ENCODE measurements at regions not wholly inside any gene's neighbourhood (a gene's known extent, or its start where the extent isn't known, plus 50 kb on each side); places are given as distances from the start of the nearest gene placed in this dataset.
"Not testable (repeated sequence)": the region's sequence is repeated elsewhere in the genome, so short reads cannot be mapped to it uniquely, and the experiment has no call there.

DNA sequence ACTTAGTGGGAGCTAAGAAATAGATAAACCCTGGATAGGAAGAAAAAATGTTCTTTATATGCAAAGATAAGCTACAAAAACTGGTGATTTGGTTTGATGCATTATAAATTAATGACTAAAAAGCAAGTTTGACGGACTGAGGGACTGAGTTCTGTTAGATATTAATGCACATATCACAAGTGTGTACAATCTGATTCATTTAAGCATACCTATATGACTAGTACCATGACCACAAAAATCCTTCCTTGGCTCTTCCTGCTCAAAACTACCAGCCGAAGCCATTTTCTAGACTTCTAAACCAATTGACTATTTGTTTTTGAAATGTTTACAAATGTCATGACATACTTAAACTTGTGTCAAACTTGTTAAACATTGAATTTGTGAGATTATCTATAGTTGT lies 374.5 kb upstream of the MON1B start:
- DNase-seq (ENCODE audit: low spot score): no peak

DNA sequence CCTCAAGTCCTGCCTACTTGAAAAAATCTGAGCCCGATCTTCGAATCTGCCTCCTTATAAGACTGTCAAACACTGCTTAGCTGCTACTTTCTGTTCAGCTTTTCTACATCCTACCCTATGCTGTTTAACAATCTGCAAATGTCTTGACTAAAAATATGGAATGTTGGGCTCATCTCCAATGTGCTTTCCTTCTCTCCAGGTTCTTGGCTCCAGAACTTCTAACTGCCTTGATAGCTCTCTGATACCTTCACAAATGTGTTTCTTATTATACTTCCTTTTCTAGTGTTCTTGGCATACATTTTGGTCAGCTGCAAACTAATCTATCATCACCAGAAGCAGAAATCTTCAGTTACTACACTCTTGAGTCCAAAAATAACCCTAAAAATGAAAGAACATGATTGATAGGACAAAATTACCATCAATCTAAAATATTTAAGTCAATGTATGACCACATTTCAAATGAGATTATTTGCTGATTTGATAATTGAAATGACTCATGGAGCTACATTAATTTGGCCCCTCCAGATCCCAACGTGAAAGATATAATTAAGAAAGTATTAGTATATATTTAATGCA lies 372.3 kb upstream of the MON1B start:
- no peak for DNase-seq (ENCODE audit: low spot score)

DNA sequence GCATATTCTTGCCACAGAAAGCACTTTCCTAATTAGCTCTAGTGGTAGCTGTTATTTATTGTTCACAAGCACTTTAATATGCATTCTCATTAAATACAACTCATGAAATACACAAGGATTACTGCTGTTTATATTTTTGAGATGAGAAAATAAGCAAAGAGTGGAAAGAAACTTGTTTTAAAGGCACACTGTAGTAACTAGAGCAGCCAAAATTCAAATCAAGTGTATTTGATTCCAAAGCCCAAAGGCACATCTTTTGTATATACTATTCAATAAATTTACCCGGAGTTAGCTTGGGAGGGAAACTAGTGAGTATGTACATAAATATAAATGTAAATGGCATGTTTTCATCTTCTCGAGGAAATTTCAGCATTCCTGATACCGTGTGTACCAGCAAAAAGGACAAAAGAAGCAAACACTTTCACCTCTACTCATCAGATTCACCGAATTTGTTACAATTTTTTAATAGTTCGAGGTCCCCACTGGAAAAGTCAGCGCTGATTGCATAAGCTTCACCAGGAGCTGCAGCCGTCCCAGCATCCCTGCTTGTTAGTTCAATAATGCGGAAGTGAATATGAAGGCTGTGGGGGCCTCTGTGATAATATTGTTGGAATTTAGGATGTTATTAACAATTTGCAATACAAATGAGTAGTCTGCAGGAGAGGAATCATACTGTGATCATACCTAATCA lies 371.6 kb upstream of the MON1B start:
- DNase-seq (ENCODE audit: low spot score): no peak

DNA sequence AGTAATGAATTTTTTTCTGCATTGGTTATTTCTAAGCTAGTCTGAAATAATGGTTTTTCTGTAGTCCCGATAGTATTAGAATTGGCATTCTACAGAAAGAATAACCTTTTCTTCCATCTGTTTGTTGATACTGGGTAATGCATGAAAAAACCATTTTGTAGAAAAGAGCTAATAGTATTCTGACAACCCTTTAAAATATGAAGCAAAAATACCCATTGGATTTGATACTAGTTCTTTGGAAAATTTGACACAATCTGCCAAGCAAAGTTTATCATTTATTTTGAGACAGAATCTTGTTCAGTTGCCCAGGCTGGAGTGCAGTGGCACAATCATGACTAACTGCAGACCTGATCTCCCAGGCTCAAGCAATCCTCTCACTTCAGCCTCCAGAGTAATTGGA lies 366.8 kb upstream of the MON1B start:
- DNase-seq (ENCODE audit: low spot score): no peak

DNA sequence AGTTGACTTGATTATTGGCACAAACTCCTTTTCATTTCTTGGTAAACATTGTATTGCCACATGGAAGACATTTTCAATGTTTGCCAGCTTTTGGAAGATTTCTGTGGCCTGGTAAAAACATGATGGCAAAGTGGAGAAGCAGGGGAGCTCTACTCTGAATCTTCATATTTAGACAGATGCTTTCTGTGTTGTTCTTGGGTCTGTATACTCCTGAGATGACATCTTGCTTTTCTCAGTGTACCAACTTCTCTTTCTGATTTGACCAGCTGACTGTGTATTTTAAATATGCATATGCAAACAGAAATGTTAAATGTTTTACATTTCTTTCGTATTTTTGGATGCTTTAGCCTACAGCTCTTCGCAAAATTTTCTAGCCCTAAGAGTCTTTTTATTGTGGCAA lies 366.2 kb upstream of the MON1B start:
- DNase-seq (ENCODE audit: low spot score): no peak

DNA sequence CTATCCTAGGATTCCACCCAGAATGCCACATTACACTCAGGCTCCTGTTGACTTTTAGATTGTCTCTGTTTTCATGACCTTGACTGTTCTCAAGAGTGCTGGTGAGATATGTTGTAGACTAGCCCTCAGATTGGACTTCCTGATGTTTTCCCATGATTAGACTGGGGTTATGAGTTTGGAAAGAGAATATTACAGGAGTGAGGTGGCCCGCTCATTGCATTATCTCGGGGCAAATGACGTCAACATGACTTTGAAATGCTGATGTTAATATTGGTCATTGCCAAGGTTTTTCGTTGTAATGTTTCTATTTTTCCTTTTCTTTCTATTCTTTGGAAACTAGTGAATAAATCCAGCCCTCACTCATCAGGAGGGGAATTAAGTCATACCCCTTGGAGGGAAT lies 355.7 kb upstream of the MON1B start:
- no peak for DNase-seq (ENCODE audit: low spot score)

DNA sequence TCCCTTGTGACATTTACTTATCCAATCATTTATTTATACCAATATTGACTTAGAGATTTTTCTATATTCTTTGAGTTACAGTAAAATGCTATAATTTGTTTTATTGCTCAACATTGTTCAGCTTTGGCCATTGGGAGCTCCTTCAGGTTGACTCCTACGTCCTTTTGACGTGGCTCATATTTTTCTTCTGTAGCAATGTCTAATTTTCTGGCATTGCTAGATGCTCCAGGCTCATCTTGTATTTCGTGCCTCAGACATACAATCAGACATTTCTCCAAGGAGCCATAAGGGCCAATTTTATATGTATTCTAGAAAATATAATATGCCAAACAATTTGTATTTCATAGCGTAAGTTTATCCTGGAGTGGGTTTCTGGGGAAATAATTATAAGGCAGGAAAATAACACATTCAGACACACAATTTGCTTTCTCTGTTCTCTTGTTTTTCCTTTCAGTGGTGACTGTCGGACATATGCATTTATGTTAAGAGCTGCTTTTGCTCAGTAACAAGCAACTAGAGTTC lies 355.1 kb upstream of the MON1B start:
- DNase-seq (ENCODE audit: low spot score): no peak

DNA sequence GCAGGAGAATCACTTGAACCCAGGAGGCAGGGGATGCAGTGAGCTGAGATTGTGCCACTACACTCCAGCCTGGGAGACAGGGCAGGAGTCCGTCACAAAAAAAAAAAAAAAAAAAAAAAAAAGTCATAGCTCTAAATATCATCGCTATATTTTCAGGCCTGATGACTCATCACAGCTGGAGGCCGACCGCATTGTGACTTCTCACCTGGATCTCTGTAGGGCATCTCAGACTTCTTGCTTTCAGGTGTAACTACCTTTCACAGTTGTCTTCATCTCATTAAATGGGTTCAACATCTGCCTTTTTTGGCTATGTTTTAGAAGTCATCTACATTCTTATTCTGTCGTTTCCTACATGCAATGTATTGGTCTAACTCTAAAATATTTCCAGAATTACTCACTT lies 353.1 kb upstream of the MON1B start:
- no peak for DNase-seq (ENCODE audit: low spot score)

DNA sequence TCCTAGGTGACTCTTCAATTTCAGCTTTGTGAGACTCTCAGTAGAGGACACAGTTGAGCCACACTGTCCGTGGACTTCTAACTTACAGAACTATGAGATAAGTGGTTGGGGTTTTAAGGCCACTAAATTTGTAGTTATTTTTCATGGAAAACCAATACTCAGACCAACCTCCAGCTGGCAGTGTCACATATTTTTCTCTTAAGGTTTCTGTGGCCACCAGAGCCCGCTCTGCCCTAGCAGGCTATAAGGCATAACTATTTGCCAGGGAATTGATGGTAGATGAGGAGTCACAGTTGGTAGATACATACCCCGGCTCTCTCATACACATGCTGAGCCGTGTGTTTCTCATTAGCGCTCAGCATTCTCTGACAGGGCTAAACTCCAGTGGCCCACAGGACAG lies 336.8 kb upstream of the MON1B start:
- no peak for DNase-seq (ENCODE audit: low spot score)

DNA sequence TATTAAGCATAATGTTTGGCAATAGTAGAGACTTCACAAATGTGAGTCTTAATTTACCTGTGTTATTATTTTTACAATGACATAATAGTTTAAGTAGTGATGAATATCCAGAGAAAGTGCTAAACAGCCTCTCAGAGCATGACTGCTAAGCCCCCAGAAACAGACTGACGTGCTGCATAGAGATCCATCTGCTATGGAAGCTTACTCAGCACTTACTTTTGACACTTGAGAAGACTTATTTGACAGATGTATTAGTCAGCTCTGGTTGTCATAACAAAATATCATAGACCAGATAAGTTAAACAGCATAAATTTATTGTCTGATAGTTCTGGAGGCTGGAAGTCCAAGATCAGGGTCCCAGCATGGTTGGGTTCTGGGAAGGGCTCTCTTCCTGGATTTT lies 334.9 kb upstream of the MON1B start:
- DNase-seq (ENCODE audit: low spot score): no peak

DNA sequence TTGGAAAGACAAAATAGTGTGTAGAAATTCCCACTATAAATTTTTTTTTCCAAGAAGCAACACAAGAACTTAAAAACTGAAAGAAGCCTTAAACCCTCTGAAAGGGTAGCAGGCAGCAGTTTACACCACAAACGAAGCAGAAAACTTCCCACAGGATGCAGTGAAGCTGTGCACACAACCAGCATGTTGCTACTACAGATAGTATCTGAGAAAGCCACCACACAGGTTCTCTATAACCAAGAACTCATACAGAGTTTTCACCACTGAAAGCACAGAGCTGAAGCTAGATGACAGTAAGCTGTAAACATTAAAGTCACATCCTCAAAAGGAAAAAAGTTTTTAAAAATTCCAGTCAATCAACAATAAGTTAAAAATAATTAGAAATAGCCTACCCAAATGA lies 333.6 kb upstream of the MON1B start:
- DNase-seq (ENCODE audit: low spot score): no peak

DNA sequence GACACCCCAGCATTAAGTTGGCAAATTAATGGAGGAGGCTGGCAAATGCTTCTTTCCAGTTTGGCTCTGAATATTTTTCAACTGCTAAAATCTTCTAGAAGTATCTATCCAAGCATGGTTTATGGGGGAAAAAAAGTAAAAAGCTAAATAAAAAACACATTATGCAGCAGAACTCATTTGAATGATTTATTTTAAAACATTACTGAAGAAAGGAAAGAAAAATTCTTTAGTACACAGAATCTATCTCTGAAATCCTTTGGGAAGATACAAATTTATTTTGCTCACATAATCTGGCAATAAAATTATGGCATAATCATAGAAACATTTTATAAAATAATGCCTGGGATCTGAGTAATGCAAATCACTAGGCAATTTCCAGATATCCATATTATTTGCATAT lies 328.1 kb upstream of the MON1B start:
- DNase-seq (ENCODE audit: low spot score): no peak

DNA sequence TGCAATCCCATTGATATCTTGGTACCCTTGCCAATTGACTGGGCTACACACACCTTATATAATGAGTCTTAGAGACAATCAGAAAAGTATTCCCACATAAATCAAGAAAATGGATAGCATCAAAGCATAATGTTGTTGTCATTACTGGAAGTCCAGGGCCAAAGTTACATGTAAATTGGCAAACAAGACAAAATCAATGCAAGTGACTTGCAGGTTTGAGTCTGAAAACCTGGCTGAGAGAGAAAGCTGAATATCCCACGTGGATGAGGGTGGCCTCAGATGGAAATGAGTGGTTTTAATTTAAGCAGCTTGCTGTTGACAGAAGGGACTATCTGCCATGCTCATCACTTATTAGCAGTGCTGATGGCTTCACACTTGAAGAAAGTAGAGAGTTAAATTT lies 324.0 kb upstream of the MON1B start:
- no peak for DNase-seq (ENCODE audit: low spot score)

DNA sequence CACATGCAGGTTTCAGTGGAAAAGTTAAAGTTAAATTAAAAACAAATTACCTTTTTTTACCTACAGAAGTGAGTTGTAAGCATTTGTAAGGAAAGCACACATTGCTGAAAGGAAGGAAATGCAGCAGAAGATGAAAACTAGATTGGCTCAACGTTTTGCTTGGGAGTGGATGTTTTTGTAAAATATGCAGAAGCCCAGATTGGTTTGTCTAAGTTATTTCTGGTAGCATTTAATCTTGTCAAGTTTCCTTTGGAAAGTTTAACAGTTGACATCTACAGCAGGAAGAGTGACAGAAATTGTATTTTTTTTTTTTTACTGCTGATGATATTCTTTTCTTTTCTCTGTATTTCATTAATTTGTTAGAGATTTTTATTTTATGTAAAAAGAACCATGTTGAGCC lies 315.1 kb upstream of the MON1B start:
- DNase-seq (ENCODE audit: low spot score): no peak

DNA sequence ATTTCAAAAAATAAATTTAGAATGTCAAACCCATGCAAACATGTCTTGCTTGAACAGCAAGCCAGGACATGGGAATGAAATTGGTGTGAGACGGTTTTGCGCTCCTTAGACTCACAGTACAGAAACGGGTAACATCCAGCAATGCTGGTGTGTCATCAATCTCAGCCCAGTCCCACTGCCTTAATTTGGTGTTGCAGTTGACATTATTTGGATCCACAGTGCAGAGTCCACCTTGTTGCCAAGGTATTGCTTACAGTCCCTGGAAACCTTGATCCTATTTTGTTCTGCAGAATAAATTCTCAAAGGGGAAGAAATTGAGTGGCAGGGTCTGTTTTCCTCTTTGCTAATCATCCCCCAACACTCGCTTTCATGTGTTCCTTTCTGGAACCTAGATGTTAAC lies 311.6 kb upstream of the MON1B start:
- no peak for DNase-seq (ENCODE audit: low spot score)

DNA sequence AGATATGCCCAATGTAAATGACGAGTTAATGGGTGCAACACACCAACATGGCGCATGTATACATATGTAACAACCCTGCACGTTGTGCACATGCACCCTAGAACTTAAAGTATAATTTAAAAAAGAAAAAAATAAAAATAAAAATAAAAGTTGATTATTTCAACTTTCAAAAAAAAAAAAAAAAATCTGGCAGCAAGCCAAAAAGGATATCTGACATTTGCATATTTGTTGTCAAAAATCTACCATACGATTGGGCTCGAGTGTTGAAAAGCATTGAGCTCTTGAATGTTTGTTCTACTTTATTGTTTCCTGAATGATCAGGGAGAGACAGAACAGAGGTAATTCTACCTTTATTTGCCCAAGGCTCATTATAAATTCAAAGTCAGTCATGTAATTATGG lies 310.5 kb upstream of the MON1B start:
- not testable (repeated sequence) for DNase-seq (ENCODE audit: low spot score)

DNA sequence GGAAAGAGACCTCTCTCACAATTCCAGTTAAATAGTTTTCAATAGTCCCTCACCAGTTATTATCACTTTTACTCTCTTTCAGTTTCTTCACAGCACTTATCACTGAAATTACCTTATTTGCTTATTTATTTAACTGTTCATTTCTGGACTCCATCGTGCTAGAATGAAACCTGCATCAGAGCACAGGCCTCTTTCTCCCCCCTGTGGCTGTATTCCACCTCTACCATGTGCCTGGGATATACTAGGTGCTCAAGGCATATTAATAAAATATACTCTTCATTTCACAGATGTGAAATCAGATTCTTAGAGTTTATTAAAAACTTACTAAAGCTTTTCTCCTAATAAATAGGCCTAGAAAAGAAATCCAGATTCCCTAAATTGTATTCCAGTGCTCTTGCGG lies 308.9 kb upstream of the MON1B start:
- no peak for DNase-seq (ENCODE audit: low spot score)

DNA sequence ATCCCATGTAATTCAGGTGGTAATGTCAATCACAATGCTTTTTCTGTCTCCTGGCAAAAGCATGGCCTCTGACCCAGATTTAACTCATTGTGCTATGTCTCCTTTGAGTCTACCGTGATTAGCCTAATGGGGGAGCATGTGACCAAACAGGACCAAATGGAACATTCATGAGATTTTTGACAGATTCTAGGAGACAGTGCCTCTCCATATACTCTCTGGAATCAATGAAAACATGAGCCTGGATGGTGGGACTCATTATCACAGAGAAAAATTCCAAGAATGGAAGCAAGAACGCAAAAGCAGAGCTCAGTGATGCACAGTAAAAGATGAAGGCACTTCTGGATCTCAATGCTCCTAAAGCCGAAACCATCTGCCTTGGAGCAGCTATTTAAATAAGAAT lies 307.9 kb upstream of the MON1B start:
- DNase-seq (ENCODE audit: low spot score): no peak

DNA sequence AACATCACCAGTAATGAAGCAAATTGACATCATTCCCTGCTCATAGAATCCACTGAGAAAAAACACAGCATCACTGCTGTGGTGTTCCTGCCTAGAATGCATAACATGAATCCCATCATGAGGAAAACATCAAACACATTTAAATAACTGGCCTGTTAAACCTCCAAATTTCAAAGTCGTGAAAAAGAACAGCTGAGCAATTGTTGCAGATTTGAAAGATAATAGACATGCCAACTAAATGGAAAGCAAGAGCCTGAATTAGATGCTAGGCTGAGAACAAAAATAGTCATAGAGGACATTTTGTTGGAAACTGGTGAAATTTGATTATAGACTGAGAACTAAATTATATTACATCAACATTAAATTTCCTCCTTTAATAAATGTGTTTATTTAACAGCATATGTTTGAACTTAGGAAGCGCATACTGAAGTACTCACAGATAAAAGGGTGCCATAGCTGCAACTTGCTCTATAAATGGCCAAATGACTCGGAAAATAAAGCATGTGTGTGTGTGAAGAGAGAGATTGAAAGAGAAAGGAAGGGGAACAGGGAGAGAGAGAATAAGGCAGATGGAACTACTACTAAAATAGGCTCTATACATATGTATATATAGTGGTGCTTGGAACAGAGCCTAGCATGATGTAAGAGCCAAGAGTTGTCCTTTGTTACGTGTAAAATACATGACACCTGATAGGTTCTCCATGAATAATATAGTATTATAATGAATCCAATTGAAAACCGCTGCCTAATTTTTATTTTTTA lies 305.0 kb upstream of the MON1B start:
- no peak for DNase-seq (ENCODE audit: low spot score)

DNA sequence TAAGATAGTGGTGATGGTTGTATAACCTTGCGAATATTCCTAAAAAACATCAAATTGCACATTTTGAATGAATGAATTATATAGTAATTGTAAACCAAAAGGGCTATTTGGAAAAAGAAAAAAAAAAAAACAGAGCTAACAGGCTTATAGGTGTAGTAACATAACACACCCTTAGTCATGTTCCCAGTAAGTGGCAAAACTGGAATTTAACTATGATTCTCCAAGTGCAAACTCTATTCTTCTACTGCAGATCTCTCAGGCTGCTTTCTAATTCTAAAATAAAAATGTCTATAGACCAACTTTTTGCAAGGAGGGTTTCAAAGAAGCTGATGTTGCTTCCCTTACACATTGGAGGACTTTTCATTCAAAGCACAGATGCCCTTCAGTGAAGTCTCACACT lies 293.2 kb upstream of the MON1B start:
- DNase-seq (ENCODE audit: low spot score): no peak

DNA sequence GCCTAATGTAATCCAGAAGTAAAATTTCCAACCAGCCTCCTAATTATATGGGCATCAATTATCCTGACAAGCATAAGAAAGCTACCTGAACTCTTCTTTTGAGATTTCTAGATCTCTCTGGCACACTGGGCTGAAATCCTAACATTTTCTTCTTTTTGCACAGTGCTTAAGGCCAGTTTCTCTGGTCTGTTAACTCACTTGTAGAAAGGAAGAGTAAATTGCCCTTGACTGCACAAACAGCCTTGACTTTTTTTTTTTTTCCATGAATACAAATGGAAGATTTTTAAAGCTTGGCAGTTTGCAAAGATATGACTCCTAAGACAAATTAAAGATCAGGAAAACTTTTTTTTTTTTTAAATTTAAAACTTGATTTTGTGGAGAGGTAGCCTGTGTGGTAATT lies 291.2 kb upstream of the MON1B start:
- DNase-seq (ENCODE audit: low spot score): no peak

DNA sequence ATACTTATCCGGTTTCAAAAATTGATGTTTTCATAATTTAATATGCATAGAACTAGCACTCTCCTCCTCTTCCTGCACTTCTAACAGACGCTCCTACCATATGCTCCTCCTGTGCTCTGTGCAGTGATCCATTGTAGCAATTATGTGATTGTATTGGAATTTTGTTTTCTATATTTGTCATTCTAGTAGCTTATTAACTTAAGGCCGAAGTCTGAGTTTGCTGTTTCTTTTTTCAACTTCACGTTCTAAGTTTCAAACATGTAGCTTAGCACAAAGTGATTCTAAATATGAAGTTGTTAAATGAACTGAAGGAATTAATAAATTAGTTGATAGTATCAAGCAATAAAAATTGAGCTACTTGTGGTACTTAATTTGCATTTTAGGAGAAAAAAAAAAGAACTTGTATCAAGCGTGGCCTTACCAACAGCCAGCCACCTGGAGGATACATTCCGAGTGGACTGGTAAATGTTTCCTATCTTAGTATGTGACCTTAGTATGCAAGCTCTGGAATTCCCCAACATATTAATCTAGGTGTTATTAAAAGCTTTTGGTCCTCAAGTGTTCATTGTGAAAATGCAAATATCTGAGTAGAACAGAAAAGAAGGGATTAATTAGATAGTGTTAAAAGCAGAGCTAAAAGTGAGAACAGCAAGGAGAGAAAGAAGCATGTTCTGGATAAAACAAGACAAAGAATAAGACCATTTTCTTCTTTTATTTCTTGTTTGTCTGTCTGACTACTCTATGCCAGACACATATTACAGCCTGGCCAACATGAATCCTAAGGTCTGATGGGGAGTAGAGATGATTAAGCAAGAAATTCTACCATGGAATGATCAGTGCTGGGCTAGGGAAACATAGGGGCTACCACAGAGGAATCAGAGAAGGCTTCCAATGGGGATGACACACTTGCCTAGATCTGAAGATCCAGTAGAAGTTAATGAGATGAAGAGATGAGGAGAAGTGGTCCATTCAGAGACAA lies 290.4 kb upstream of the MON1B start:
- DNase-seq (ENCODE audit: low spot score): no peak
